ENCODE measurements at regions not wholly inside any gene's neighbourhood (a gene's known extent, or its start where the extent isn't known, plus 50 kb on each side); places are given as distances from the start of the nearest gene placed in this dataset.

DNA sequence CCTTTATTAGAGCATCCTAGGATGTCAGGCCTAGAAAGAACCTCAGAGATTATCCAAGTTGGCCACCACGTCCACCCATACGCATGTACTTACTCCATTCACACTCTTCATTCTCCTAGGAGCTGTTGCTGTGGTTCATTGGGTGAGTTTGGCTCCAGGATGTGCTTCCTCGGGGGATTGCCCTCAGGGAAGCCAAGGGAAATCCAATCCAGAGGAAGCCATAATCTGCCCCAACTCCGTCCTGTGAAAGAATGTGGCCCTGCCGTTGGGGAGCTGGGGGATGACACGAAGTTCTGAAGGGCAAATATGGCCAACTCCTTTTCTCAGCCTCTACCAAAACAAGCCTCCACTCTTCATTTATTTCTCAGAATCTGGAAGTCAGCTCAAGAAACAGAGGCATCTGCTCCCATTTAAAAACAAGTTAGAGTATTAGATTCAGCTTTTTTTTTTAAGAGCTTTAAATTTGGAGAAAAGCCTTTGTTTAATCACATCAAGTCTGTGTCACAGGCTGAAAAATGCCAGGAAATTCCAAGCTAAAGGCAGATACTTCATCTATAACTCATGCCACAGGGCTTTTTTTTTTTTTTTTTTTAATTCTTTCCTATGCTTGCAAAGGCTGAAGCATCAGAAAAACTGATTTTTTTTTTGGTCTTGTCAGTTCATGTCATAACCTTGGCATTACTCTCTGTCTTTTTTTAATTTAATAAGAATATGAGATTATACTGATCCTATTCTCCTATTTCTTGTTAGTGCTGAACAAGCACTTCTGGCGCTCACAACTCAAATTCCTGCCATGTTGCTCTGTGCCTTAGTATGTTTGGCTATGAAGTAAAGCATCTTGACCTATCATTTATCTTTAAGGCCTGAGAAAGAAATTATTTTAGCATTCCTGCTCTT, 480.9 kb upstream of the MARCKS start:
- CTCF ChIA-PET, result interaction anchor here (0.6 to 0.7 kb wide), 3 partner anchors 70 to 528 kb away, joined by 3 to 6 read pairs (median 5); no protein-coding TSS in a partner anchor
- intact Hi-C loops (cut with micrococcal nuclease), result no loop called here
- Mint-ChIP-seq H3K9me3 (no peaks in the 10 kb centered on the region), H3K36me3 (ENCODE audit: low read depth) (no peaks in the 10 kb centered on the region), H3K27me3 (ENCODE audit: low read depth) (no peaks in the 10 kb centered on the region), H3K27ac (no peak overlapping the region), H3K4me1 (ENCODE audit: low read depth) (no peaks in the 10 kb centered on the region), H3K4me3 (no peak overlapping the region)
- no peak for DNase-seq

DNA sequence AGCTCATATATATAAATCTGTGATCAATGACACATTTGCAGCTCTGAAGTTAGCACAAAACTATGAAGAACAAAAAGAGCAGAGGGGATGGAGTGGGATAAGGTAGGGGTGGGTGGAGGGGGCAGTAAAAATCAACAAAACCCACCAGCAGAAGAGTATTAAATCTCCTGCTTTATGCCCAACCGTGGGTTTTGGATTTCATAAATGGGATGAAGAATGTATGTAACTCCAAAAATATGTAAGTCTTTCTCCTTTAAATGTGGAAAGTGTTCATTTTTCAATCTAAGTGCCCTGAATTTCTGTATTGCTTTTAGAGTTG, 480.3 kb upstream of the MARCKS start:
- Mint-ChIP-seq H3K27me3 (ENCODE audit: low read depth) (no peaks in the 10 kb centered on the region), H3K9me3 (no peaks in the 10 kb centered on the region), H3K36me3 (ENCODE audit: low read depth) (no peaks in the 10 kb centered on the region), H3K4me3 (no peak overlapping the region), H3K27ac (no peak overlapping the region), H3K4me1 (ENCODE audit: low read depth) (no peaks in the 10 kb centered on the region)
- intact Hi-C loops (cut with micrococcal nuclease), result no loop called here
- CTCF ChIA-PET, result no interaction called here
- DNase-seq, result no peak

DNA sequence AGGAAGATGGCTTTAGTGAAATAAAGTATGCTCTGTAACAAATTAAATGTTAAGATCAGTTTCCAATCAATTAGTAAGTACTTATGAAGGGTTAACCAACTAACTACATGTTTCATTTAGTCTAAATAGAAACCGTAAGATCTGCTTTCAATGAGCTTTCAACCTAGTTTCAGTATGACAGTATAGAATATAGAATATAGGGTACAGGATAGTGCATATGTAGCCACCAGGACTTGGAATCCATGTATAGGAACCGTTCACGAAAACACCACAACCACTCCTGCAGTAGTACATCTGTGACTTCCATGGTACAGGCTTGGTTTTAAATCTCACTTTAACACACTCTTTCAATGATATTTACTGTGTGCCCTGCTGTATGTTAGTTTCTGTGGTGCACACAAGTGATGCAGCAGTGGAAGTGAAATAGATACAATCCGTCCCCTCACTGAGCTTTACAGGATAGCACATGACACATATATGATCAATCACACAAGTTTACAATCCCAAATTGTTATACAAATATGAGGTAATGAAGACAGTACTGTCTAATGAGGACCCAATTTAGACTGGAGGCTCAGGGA, 479.7 kb upstream of the MARCKS start:
- Mint-ChIP-seq H3K4me1 (ENCODE audit: low read depth) (no peaks in the 10 kb centered on the region), H3K4me3 (no peak overlapping the region), H3K27ac (no peak overlapping the region), H3K9me3 (no peaks in the 10 kb centered on the region), H3K36me3 (ENCODE audit: low read depth) (no peaks in the 10 kb centered on the region), H3K27me3 (ENCODE audit: low read depth) (no peaks in the 10 kb centered on the region)
- intact Hi-C loops (cut with micrococcal nuclease), result no loop called here
- no peak for DNase-seq
- CTCF ChIA-PET, result no interaction called here

DNA sequence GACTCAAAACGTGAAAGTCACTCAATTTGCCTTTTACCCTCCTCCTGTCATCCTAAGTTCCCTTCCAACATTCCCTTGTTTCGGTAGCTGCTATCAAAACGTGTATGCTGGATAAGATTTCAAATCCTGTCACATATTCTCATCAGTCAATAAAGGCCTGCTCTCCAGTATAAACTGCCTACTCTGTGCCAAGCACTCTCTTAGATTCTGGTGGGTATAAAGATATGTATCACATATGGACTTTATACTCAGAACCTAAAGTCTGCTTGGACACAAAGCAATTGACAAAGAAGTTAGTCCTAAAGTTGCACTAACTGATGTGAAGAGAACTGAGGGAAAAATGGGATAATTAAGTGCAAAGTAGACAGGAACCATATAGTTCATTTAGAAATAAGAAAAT, 476.6 kb upstream of the MARCKS start:
- Mint-ChIP-seq H3K27me3 (ENCODE audit: low read depth) (no peaks in the 10 kb centered on the region), H3K27ac (no peak overlapping the region), H3K9me3 (no peaks in the 10 kb centered on the region), H3K4me3 (no peak overlapping the region), H3K36me3 (ENCODE audit: low read depth) (no peaks in the 10 kb centered on the region), H3K4me1 (ENCODE audit: low read depth) (no peaks in the 10 kb centered on the region)
- intact Hi-C loops (cut with micrococcal nuclease), result no loop called here
- CTCF ChIA-PET, result no interaction called here
- no peak for DNase-seq

DNA sequence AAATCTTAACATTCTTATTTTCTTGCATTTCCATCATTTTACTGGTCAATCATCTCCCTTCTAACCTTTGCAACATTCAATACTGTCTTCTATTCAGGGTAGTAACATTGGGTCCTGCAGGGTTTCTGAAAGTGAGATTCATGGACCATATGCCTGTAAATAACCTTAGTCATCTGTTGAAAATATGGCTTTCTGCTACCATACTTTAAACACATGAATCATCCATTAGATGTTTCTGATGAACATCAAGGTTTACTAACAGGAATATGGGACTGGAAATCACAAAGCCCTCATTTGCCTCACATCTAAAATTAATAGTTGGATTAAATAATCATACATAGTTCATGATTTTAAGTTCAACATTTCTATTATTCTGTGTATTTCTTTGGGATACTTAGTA, 475.9 kb upstream of the MARCKS start:
- no peak overlapping the region for H3K4me3 Mint-ChIP-seq
- no peaks in the 10 kb centered on the region for H3K9me3 Mint-ChIP-seq
- CTCF ChIA-PET, result no interaction called here
- no peak for DNase-seq
- no peaks in the 10 kb centered on the region for H3K27me3 Mint-ChIP-seq (ENCODE audit: low read depth)
- H3K27ac Mint-ChIP-seq, result no peak overlapping the region
- intact Hi-C loops (cut with micrococcal nuclease), result no loop called here
- no peaks in the 10 kb centered on the region for H3K36me3 Mint-ChIP-seq (ENCODE audit: low read depth)
- H3K4me1 Mint-ChIP-seq (ENCODE audit: low read depth), result no peaks in the 10 kb centered on the region

DNA sequence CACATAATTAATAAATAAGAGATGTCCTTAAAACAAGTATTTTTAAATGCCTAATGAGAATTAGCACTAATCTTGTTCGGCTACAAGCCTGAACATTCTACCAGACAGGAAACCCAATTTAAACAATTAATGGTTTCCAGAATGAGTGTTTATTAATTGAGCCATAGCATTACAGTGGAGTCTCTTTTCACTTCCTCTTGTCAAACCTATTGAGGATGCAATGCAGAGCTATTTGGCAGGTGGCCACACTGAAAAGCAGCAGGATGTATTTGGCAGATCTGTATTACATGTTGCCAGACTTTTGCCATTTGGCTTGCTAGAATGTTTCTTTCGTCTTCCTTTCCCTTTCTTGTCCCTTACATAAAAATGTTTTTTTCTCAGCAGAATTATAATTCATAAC, 475.2 kb upstream of the MARCKS start:
- Mint-ChIP-seq H3K9me3 (no peaks in the 10 kb centered on the region), H3K27ac (no peak overlapping the region), H3K4me1 (ENCODE audit: low read depth) (no peaks in the 10 kb centered on the region), H3K36me3 (ENCODE audit: low read depth) (no peaks in the 10 kb centered on the region), H3K4me3 (no peak overlapping the region), H3K27me3 (ENCODE audit: low read depth) (no peaks in the 10 kb centered on the region)
- intact Hi-C loops (cut with micrococcal nuclease), result no loop called here
- CTCF ChIA-PET, result interaction anchor here (0.5 kb wide), 1 partner anchor 101 kb away, joined by 5 read pairs; no protein-coding TSS in a partner anchor
- DNase-seq, result no peak

DNA sequence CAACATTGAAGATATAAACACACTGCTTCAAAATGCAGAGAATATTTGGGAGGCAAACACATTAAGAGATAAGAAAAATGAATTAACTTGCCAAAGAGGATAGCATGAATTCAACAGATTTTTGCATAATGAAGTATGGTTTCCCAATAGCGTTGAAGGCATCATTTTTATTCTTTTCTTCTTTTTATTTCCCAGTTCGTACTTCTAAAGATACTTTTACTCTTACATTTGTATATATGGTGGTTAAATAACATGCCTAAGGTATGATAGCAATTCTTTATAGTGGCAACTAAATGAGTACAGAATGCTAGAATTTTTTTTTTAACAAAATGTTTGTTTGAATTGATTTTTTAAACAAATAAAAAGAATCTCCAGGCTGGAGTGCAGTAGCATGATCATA, 473.4 kb upstream of the MARCKS start:
- intact Hi-C loops (cut with micrococcal nuclease), result no loop called here
- H3K27me3 Mint-ChIP-seq (ENCODE audit: low read depth), result no peaks in the 10 kb centered on the region
- no peak for DNase-seq
- no peak overlapping the region for H3K27ac Mint-ChIP-seq
- no peaks in the 10 kb centered on the region for H3K9me3 Mint-ChIP-seq
- CTCF ChIA-PET, result no interaction called here
- H3K4me3 Mint-ChIP-seq, result no peak overlapping the region
- H3K4me1 Mint-ChIP-seq (ENCODE audit: low read depth), result no peaks in the 10 kb centered on the region
- no peaks in the 10 kb centered on the region for H3K36me3 Mint-ChIP-seq (ENCODE audit: low read depth)

DNA sequence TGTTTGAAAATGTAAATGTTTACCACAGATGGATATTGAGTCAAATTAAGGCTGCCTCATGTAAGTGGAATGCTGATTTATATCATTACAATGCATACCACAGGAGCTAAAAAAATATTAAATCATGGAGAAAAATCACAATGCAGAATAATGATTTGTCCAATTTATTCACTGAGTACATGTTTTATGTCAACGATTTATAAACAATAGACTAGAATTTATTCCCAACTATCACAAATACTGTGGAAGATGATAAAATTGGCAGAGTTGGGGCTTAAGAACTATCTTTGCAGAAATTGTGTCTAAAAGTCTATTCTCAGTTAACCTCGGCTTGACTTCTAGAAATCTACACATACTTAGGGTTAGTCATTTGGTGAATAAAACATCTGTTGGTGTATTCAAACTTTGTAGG, 472.1 kb upstream of the MARCKS start:
- Mint-ChIP-seq H3K27me3 (ENCODE audit: low read depth) (no peaks in the 10 kb centered on the region), H3K4me3 (no peak overlapping the region), H3K36me3 (ENCODE audit: low read depth) (no peaks in the 10 kb centered on the region), H3K9me3 (no peaks in the 10 kb centered on the region), H3K4me1 (ENCODE audit: low read depth) (no peaks in the 10 kb centered on the region), H3K27ac (no peak overlapping the region)
- intact Hi-C loops (cut with micrococcal nuclease), result no loop called here
- CTCF ChIA-PET, result no interaction called here
- no peak for DNase-seq

DNA sequence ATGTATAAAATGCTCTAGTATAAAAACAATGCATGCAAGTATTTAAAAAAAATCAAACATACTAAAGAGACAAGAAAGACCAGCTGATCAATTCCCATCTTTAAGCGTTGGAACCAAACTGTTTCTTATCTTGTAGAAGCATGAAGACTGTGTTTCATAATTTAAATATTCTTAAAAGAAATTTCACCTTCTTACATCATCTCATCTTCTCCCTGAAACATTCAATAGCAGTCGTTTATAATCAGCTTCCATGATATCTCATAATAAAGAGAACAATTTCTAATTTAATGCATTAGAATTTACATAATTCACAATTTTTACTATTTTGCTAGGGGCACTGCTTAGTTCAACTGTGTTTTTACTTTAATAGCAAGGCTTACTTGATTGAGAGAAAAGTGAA, 468.1 kb upstream of the MARCKS start:
- DNase-seq, result no peak
- H3K4me3 Mint-ChIP-seq, result no peak overlapping the region
- H3K36me3 Mint-ChIP-seq (ENCODE audit: low read depth), result no peaks in the 10 kb centered on the region
- CTCF ChIA-PET, result no interaction called here
- H3K27ac Mint-ChIP-seq, result no peak overlapping the region
- intact Hi-C loops (cut with micrococcal nuclease), result no loop called here
- no peaks in the 10 kb centered on the region for H3K27me3 Mint-ChIP-seq (ENCODE audit: low read depth)
- H3K4me1 Mint-ChIP-seq (ENCODE audit: low read depth), result no peaks in the 10 kb centered on the region
- H3K9me3 Mint-ChIP-seq, result no peaks in the 10 kb centered on the region

DNA sequence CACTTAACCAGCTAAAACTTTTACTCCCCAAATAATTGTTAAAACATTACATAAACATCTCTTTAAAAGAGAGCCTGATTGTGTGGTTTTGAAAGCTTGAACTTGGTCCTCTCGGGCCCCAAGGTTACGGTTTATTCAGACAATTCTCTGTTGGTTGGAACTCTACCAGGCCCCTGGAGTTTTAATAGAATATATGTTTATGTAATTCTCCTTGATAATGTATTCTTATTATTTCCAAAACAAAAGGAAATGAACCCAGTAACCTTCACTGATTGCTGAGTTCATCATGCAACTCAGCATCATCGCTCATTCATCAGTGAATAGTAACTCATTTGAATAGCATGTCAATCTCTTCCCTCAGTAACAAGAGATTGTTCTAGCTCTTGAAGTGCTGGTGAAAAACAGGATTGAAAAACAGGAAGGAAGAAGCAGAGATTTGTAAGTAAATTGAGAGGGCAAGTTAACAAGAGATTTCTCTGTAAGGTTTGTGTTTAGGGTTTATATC, 464.5 kb upstream of the MARCKS start:
- CTCF ChIA-PET, result no interaction called here
- no peaks in the 10 kb centered on the region for H3K36me3 Mint-ChIP-seq (ENCODE audit: low read depth)
- DNase-seq, result no peak
- no peaks in the 10 kb centered on the region for H3K9me3 Mint-ChIP-seq
- H3K27me3 Mint-ChIP-seq (ENCODE audit: low read depth), result no peaks in the 10 kb centered on the region
- intact Hi-C loops (cut with micrococcal nuclease), result no loop called here
- no peaks in the 10 kb centered on the region for H3K4me1 Mint-ChIP-seq (ENCODE audit: low read depth)
- no peak overlapping the region for H3K27ac Mint-ChIP-seq
- H3K4me3 Mint-ChIP-seq, result no peak overlapping the region

DNA sequence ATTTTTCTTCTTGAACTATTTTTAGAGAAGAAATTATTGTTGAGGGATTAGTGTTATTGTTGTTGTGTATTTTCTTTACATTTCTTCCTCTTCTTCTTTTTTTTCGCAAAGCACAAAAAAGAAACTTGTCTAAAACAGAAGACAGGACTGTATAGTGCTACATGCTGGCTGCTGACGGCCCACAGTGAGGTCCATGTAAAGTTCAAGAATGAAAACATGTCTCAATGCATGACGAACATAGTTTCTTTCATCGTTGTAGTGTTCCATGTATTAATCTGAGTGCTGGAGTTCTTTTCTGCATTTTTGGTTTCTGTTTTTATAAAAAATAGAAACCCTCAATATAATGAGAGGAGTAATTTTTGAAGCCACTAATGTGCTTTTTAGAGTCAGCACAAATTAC, 462.9 kb upstream of the MARCKS start:
- intact Hi-C loops (cut with micrococcal nuclease), result no loop called here
- CTCF ChIA-PET, result no interaction called here
- H3K27me3 Mint-ChIP-seq (ENCODE audit: low read depth), result no peaks in the 10 kb centered on the region
- H3K4me1 Mint-ChIP-seq (ENCODE audit: low read depth), result no peaks in the 10 kb centered on the region
- H3K9me3 Mint-ChIP-seq, result no peaks in the 10 kb centered on the region
- no peak for DNase-seq
- no peak overlapping the region for H3K4me3 Mint-ChIP-seq
- no peaks in the 10 kb centered on the region for H3K36me3 Mint-ChIP-seq (ENCODE audit: low read depth)
- no peak overlapping the region for H3K27ac Mint-ChIP-seq

DNA sequence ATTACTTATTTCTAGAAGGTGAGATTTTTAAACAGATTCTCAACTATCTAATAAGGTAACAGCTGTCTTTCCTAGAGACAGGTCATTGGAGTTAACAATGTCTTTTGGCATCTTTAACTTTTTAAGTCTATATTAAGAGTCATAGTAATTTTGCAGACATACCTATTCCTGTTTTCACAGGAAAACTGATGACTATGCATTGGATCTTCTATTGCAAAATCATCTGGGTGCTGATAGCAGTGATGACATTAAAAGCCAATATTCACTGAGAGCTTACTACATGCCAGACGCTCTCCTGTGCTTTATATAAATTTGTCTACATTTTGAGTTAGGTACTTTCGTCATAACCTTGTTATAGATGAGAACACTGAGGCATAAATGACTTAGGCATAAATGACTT, 462.4 kb upstream of the MARCKS start:
- DNase-seq, result no peak
- Mint-ChIP-seq H3K27ac (no peak overlapping the region), H3K4me1 (ENCODE audit: low read depth) (no peaks in the 10 kb centered on the region), H3K27me3 (ENCODE audit: low read depth) (no peaks in the 10 kb centered on the region), H3K36me3 (ENCODE audit: low read depth) (no peaks in the 10 kb centered on the region), H3K9me3 (no peaks in the 10 kb centered on the region), H3K4me3 (no peak overlapping the region)
- intact Hi-C loops (cut with micrococcal nuclease), result no loop called here
- CTCF ChIA-PET, result no interaction called here

DNA sequence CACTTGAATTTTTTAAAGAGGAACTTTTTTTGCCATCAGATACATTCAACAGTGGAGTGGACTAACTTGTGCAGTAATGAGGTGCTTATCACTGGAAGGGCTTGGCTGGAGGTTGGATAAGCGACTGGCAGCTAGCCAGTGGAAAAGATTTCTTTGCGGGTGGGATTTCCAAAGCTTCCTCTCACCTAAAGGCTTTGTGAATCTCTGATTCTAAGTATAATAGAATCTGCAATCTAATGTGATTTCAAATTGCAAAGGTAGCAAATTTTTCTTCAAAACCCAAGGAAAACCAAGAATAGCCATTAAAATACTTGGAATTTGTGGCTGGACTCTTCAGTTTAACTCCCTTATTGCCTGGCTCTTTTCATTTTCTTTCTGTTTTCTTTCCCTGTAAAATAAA, 460.4 kb upstream of the MARCKS start:
- no peak for DNase-seq
- intact Hi-C loops (cut with micrococcal nuclease), result no loop called here
- no peaks in the 10 kb centered on the region for H3K36me3 Mint-ChIP-seq (ENCODE audit: low read depth)
- no peak overlapping the region for H3K27ac Mint-ChIP-seq
- no peaks in the 10 kb centered on the region for H3K27me3 Mint-ChIP-seq (ENCODE audit: low read depth)
- H3K4me1 Mint-ChIP-seq (ENCODE audit: low read depth), result no peaks in the 10 kb centered on the region
- H3K9me3 Mint-ChIP-seq, result no peaks in the 10 kb centered on the region
- CTCF ChIA-PET, result no interaction called here
- H3K4me3 Mint-ChIP-seq, result no peak overlapping the region

Data from activated naive CD4-positive, alpha-beta T cell treated with anti-CD3 and anti-CD28 coated beads for 36 hours (primary cell).